SU-DHL-6 (cell line): ENCODE measurements at regions not wholly inside any gene's neighbourhood (a gene's known extent, or its start where the extent isn't known, plus 50 kb on each side); places are given as distances from the start of the nearest gene placed in this dataset.

ENCODE experiments used
- H2AFZ ChIP-seq: fragments of 200-600 bp; sonication (generic); 2 replicates; pipeline ENCODE4 v1.6.1; 2014; ENCODE audit warnings: low read depth, mild to moderate bottlenecking, moderate library complexity, mixed read lengths, antibody characterized with exemption, low read length; ENCODE audit not compliant: severe bottlenecking
- H3F3A ChIP-seq: fragments of 200-600 bp; shearing (Covaris generic); 2 replicates; pipeline ENCODE4 v1.6.0; 2016; ENCODE audit warnings: antibody characterized with exemption, mild to moderate bottlenecking; ENCODE audit not compliant: insufficient read depth
- H3K27ac ChIP-seq: fragments of 200-600 bp; sonication (generic); 2 replicates; pipeline ENCODE4 v1.5.1; 2016; ENCODE audit warnings: low read depth, mild to moderate bottlenecking, low read length, moderate library complexity, mixed read lengths
- H3K27me3 ChIP-seq: fragments of 200-600 bp; sonication (generic), shearing (Covaris generic); 2 replicates; pipeline ENCODE4 v1.6.0; 2014; ENCODE audit warnings: mild to moderate bottlenecking, low read length
- H3K36me3 ChIP-seq: fragments of 200-600 bp; sonication (generic); 2 replicates; pipeline ENCODE4 v1.6.1; 2014; ENCODE audit warnings: mild to moderate bottlenecking, low read length, mixed read lengths
- H3K4me2 ChIP-seq: fragments of 300-600, 200-600 bp; shearing (Covaris generic), sonication (generic); 2 replicates; pipeline ENCODE4 v1.6.0; 2014; ENCODE audit warnings: low read length, low read depth, mild to moderate bottlenecking; ENCODE audit not compliant: poor library complexity, severe bottlenecking
- H3K4me3 ChIP-seq: fragments of 200-600 bp; sonication (generic); 2 replicates; pipeline ENCODE4 v1.5.1; 2014; ENCODE audit warnings: antibody characterized with exemption, low read length, mild to moderate bottlenecking, mixed read lengths; ENCODE audit not compliant: insufficient read depth, poor library complexity, severe bottlenecking
- H3K79me2 ChIP-seq: fragments of 200-600 bp; sonication (generic); 2 replicates; pipeline ENCODE4 v1.6.1; 2014; ENCODE audit warnings: mild to moderate bottlenecking, low read length, moderate library complexity; ENCODE audit not compliant: insufficient read depth
- H3K9ac ChIP-seq: fragments of 200-600 bp; sonication (generic); 2 replicates; pipeline ENCODE4 v1.7.0; 2014; ENCODE audit warnings: mild to moderate bottlenecking, low read length
- H3K9me2 ChIP-seq: fragments of 200-600 bp; sonication (generic); replicated peaks from 2 replicates; pipeline ENCODE4 v1.6.1; 2014; ENCODE audit warnings: low read length; ENCODE audit not compliant: insufficient read depth
- H3K9me3 ChIP-seq: fragments of 200-600 bp; sonication (generic); 2 replicates; pipeline ENCODE4 v1.6.1; 2014; ENCODE audit warnings: low read length, mixed read lengths; ENCODE audit not compliant: insufficient read depth
- H4K20me1 ChIP-seq: fragments of 200-600 bp; sonication (generic); 2 replicates; pipeline ENCODE4 v1.6.1; 2014; ENCODE audit warnings: low read depth, mild to moderate bottlenecking, antibody characterized with exemption, low read length, moderate library complexity, mixed read lengths
- EZH2phosphoT487 ChIP-seq: fragments of 200-600 bp; sonication (generic), shearing (Covaris generic); conservative IDR thresholded peaks from 2 replicates; pipeline ENCODE4 v1.6.1; 2018; ENCODE audit warnings: mild to moderate bottlenecking, antibody characterized with exemption, low read length, moderate library complexity, mixed read lengths
- TF ChIP-seq, protein P1 (sequence below): fragments of 200-600 bp; sonication (generic); IDR thresholded peaks from one replicate; pipeline ENCODE4 v1.5.1; 2017; ENCODE audit warnings: antibody characterized with exemption, mild to moderate bottlenecking, low read length, moderate library complexity; ENCODE audit not compliant: insufficient read depth, poor library complexity, severe bottlenecking

DNA sequence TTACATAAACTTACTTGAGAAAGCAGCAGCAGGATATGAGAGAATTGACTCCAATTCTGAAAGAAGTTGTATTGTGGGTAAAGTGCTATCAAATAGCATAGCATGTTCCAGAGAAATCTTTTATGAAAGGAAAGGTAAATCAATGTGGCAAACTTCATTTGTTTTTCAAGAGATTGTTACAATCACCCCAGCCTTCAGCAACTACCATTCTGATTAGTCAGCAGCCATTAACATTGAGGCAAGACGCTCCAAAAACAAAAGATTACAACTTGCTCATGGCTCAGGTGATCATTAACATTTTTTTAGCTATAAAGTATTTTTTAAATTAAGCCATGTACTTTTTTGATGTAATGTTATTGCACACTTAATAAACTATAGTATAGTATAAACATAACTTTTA lies 357.2 kb downstream of the TMEM135 start:
- no peak overlapping the region for H3K9ac ChIP-seq
- H3K9me3 ChIP-seq = no peaks in the 10 kb centered on the region
- H3K4me3 ChIP-seq = no peak overlapping the region
- no peak overlapping the region for H3K4me2 ChIP-seq
- no peaks in the 10 kb centered on the region for H3K9me2 ChIP-seq
- no peaks in the 10 kb centered on the region for H3K27me3 ChIP-seq
- no peaks in the 10 kb centered on the region for H3K36me3 ChIP-seq
- no peaks in the 10 kb centered on the region for H3K79me2 ChIP-seq
- H2AFZ ChIP-seq = no peak overlapping the region
- H3F3A ChIP-seq = no peaks in the 10 kb centered on the region
- TF ChIP-seq EZH2phosphoT487 = no peak
- TF ChIP-seq, protein P1, sequence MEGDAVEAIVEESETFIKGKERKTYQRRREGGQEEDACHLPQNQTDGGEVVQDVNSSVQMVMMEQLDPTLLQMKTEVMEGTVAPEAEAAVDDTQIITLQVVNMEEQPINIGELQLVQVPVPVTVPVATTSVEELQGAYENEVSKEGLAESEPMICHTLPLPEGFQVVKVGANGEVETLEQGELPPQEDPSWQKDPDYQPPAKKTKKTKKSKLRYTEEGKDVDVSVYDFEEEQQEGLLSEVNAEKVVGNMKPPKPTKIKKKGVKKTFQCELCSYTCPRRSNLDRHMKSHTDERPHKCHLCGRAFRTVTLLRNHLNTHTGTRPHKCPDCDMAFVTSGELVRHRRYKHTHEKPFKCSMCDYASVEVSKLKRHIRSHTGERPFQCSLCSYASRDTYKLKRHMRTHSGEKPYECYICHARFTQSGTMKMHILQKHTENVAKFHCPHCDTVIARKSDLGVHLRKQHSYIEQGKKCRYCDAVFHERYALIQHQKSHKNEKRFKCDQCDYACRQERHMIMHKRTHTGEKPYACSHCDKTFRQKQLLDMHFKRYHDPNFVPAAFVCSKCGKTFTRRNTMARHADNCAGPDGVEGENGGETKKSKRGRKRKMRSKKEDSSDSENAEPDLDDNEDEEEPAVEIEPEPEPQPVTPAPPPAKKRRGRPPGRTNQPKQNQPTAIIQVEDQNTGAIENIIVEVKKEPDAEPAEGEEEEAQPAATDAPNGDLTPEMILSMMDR = no peak
- no peak overlapping the region for H3K27ac ChIP-seq
- no peaks in the 10 kb centered on the region for H4K20me1 ChIP-seq

DNA sequence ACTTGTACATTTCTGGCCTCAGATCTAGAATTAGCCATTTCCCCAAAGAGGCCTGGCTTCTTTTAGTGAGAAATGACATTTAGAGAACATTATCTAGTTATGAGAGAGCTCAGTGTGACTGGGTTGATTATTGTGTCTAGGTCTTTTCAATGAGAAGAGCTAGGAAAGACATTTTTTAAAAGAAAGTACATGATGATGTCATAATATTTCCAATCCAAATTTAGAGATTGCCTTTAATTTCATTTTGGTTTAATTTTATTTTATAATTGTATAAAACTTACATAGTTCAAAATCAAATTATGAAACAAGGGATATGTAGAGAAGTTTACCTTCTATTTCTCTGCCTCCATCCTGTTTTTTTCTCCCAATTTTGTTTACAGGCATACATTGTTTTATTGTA lies 354.9 kb downstream of the TMEM135 start:
- no peaks in the 10 kb centered on the region for H3F3A ChIP-seq
- no peak overlapping the region for H3K27ac ChIP-seq
- no peak overlapping the region for H3K4me2 ChIP-seq
- H3K79me2 ChIP-seq = no peaks in the 10 kb centered on the region
- no peak overlapping the region for H3K4me3 ChIP-seq
- H4K20me1 ChIP-seq = no peaks in the 10 kb centered on the region
- no peaks in the 10 kb centered on the region for H3K9me3 ChIP-seq
- TF ChIP-seq EZH2phosphoT487 = no peak
- TF ChIP-seq, protein P1 = no peak
- H2AFZ ChIP-seq = no peak overlapping the region
- no peaks in the 10 kb centered on the region for H3K9me2 ChIP-seq
- no peaks in the 10 kb centered on the region for H3K36me3 ChIP-seq
- H3K27me3 ChIP-seq = no peaks in the 10 kb centered on the region
- H3K9ac ChIP-seq = no peak overlapping the region

DNA sequence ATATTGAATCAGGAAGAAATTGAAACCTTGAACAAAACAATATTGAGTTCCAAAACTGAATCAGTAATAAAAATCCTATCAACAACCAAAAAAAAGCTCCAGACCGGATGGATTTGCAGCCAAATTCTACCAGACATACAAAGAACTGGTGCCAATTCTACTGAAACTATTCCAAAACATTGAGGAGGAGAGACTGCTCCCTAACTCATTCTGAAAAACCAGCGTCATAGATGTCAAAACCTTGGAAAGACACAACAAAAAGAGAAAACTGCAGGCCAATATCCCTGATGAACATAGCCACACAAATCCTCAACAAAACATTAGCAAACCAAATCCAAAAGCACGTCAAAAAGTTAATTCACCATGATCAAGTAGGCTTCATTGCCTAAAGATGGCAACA lies 353.8 kb downstream of the TMEM135 start:
- Histone ChIP-seq H4K20me1 (no peaks in the 10 kb centered on the region), H3K9ac (no peak overlapping the region), H3K4me3 (no peak overlapping the region), H3K27me3 (no peaks in the 10 kb centered on the region), H2AFZ (no peak overlapping the region), H3F3A (no peaks in the 10 kb centered on the region), H3K27ac (no peak overlapping the region), H3K9me2 (no peaks in the 10 kb centered on the region), H3K4me2 (no peak overlapping the region), H3K9me3 (no peaks in the 10 kb centered on the region), H3K79me2 (no peaks in the 10 kb centered on the region), H3K36me3 (no peaks in the 10 kb centered on the region)
- TF ChIP-seq EZH2phosphoT487 = no peak
- TF ChIP-seq, protein P1 = no peak
